ENCODE measurements at regions not wholly inside any gene's neighbourhood (a gene's known extent, or its start where the extent isn't known, plus 50 kb on each side); places are given as distances from the start of the nearest gene placed in this dataset.

DNA sequence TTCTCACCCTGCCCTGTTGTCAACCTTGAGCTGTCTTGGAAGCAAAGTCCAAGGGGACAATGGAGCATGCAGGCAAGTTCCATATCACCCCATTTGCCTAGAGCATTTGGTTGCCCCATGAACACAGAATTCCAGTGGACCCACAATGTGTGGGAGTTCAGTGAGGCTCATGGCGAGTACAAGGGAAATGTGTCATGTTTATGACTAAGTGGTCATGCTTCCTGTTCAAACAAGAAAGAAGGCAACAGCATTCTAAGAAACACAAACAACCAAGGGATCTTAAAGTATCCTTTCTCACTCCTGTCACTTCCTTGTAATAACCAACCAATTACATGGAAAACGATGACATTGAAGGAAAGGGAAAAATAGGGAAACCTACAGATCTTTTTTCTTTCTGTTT is 513.0 kb downstream of the INHBA start:
- no peak overlapping the region for H3K4me3 ChIP-seq (ENCODE audit: low read depth, low read length)
- TF ChIP-seq, protein P1, sequence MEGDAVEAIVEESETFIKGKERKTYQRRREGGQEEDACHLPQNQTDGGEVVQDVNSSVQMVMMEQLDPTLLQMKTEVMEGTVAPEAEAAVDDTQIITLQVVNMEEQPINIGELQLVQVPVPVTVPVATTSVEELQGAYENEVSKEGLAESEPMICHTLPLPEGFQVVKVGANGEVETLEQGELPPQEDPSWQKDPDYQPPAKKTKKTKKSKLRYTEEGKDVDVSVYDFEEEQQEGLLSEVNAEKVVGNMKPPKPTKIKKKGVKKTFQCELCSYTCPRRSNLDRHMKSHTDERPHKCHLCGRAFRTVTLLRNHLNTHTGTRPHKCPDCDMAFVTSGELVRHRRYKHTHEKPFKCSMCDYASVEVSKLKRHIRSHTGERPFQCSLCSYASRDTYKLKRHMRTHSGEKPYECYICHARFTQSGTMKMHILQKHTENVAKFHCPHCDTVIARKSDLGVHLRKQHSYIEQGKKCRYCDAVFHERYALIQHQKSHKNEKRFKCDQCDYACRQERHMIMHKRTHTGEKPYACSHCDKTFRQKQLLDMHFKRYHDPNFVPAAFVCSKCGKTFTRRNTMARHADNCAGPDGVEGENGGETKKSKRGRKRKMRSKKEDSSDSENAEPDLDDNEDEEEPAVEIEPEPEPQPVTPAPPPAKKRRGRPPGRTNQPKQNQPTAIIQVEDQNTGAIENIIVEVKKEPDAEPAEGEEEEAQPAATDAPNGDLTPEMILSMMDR (IDR thresholded peaks at IDR 0.05; ENCODE audit: low read depth, low read length): no peak

DNA sequence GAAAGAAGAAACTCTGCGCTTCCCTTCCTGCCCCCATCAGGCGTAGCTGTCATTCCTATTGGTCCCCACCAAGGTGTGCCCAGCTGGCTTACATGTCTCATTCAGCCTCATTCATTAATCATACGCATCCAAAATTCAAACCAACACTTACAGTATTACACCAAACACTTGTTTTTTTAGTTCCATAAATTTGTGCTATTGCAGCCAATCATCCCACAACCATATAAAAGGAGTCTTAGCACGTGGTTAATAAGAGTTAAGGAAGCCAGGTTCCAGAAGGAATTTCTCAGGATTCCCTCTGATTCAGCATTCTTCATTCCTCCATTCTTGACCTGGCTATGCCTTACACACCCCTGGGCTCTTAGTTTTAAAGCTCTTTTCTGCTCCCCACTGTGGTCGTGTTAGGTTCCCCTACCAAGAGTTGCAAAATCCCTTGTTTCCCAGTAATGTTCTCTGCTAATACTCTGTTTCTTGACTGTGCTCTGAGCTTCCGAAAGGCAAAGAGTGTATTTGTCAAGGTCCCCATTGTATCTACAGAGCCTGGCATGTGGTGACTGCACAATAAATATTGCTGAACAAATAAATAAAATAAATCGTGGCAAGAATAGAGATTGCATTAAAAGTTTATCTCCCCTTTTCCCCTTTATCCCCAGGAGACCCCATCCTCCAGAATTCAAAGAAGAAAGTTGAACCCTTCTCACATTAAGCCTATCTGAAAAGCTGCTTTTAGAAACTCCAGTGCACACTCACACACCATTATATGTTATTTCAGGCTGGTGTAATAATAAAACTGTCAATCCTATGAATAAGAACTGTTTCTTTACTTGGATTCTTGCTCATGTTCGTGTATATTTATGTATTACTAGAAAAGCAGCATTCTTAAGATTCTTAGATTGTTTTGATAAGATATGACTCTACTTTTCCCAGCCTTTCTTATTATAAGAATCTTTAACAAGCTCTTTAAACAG is 514.4 kb downstream of the INHBA start:
- no peak overlapping the region for H3K4me3 ChIP-seq (ENCODE audit: low read depth, low read length)
- TF ChIP-seq, protein P1 (IDR thresholded peaks at IDR 0.05; ENCODE audit: low read depth, low read length): no peak

DNA sequence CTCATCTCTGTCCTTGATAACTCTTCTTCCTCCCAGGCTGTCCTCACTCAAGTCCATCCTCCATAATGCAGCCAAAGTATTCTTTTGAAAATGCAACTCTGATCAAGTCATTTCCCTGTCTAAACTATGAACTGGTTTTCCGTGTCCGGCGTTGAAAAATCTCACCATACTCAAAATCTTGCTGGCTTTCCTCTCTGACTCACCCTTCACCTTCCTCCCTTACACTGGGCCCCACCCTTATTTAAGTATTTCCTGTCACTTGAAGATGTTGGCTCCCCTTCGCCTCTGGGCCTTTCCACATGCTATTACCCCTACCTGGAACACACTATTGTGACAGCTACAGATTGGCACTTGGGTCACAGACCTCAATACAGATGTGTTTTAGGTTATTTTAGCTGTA is 515.6 kb downstream of the INHBA start:
- H3K4me3 ChIP-seq (ENCODE audit: low read depth, low read length): no peak overlapping the region
- TF ChIP-seq, protein P1 (IDR thresholded peaks at IDR 0.05; ENCODE audit: low read depth, low read length): no peak

DNA sequence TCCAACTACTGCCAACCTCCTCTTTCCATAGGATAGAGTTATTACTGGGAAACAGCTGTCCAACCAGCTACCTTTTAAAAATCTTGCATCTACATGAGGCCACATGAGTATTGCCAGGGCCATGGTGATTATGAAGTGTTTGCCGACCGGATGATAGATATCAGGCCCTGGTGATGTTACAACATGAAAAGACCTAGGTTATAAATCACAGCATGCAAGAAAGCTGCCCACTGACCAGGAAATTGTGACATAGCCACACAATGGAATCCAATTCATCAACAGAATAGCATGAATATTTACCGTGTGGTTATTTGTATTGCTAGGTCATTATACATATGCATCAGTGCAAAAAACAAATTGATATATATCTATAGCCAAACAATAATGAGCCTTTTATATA is 517.0 kb downstream of the INHBA start:
- no peak overlapping the region for H3K4me3 ChIP-seq (ENCODE audit: low read depth, low read length)
- TF ChIP-seq, protein P1 (IDR thresholded peaks at IDR 0.05; ENCODE audit: low read depth, low read length): no peak

DNA sequence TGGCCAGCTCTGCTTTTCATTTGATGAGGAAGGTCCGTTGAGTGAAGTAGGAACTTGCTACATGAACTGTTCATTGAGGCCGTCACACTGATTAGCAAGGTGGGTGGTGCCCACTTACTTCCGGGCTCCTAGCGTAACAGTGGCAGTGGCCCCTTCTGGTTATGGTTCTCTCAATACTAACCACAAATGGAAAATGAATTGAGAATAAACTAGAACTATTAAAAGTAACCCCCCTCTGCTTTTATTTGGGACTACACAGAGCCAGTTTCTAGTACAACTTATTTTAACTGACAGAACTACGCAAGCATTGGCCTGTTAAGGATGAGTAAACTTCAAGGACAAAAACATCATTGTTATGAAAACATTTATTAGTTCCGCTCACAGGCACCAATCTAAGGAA is 519.1 kb downstream of the INHBA start:
- no peak overlapping the region for H3K4me3 ChIP-seq (ENCODE audit: low read depth, low read length)
- TF ChIP-seq, protein P1 (IDR thresholded peaks at IDR 0.05; ENCODE audit: low read depth, low read length): no peak

DNA sequence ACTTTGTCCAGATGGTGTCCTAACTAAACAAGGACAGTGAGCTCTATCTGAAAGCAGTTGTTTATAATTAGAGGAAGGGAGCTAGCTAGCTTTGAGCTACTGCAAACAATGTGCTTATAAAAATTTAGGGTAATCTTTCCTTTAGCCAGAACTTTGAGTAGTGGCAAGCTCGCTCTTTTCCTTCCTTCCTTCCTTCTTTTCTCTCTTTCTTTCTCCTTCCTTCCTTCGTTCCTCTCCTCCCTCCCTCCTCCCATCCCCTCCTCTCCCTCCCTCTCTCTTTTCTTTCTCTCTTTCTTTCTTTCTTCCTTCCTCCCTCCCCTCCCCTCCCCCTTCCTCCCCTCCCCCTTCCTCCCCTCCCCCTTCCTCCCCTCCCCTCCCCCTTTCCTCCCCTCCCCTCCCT is 520.1 kb downstream of the INHBA start:
- H3K4me3 ChIP-seq (ENCODE audit: low read depth, low read length): no peak overlapping the region

DNA sequence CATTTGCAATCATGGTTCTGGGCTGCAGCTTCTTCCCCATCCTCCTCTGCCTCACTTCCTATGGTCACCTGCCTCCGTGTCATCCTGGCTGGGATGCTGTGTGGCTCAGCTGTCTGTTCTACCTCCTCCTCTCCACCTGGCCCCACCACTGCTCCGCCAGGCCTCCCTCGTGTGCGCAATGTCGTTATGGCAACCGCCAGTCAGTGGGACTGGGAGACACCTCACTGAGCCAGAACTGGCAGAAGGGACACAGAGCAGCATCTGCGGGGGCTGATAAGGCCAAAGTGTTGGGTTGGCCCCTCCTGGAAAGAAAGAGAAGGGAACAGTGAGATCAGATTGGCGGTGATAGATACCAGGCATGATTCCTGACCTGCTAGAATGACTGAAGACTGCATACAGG is 527.5 kb downstream of the INHBA start:
- no peak overlapping the region for H3K4me3 ChIP-seq (ENCODE audit: low read depth, low read length)
- TF ChIP-seq, protein P1 (IDR thresholded peaks at IDR 0.05; ENCODE audit: low read depth, low read length): no peak

More for the DNA sequence above, 520.1 kb downstream of the INHBA start:
- TF ChIP-seq, protein P1 (IDR thresholded peaks at IDR 0.05; ENCODE audit: low read depth, low read length): no peak

All from WI38 (cell line).